ENCODE measurements at regions not wholly inside any gene's neighbourhood (a gene's known extent, or its start where the extent isn't known, plus 50 kb on each side); places are given as distances from the start of the nearest gene placed in this dataset.

- TF ChIP-seq CTCF (IDR thresholded peaks at IDR 0.05; ENCODE audit: low read depth, low read length, missing control alignments), result no peak
- DNase-seq (ENCODE audit: extremely low read depth, low read depth), result no peak
- H3K4me3 ChIP-seq (replicated peaks; ENCODE audit: low read depth, low read length), result no peak overlapping the region
Measured at GRCh38 chr7:45979275-45980180, 58.5 kb upstream of the IGFBP3 start.

- no peak for TF ChIP-seq CTCF (IDR thresholded peaks at IDR 0.05; ENCODE audit: low read depth, low read length, missing control alignments)
- H3K4me3 ChIP-seq (replicated peaks; ENCODE audit: low read depth, low read length), result no peak overlapping the region
- no peak for DNase-seq (ENCODE audit: extremely low read depth, low read depth)
Measured at GRCh38 chr7:45978731-45979211, 57.7 kb upstream of the IGFBP3 start.

GRCh38 chr7:45978010-45978681 lies 57.1 kb upstream of the IGFBP3 start:
- DNase-seq (ENCODE audit: extremely low read depth, low read depth), result peak; percentile 83
- TF ChIP-seq CTCF (IDR thresholded peaks at IDR 0.05; ENCODE audit: low read depth, low read length, missing control alignments), result no peak
- no peak overlapping the region for H3K4me3 ChIP-seq (replicated peaks; ENCODE audit: low read depth, low read length)

GRCh38 chr7:45977256-45977780 lies 56.2 kb upstream of the IGFBP3 start:
- no peak for TF ChIP-seq CTCF (IDR thresholded peaks at IDR 0.05; ENCODE audit: low read depth, low read length, missing control alignments)
- no peak for DNase-seq (ENCODE audit: extremely low read depth, low read depth)
- no peak overlapping the region for H3K4me3 ChIP-seq (replicated peaks; ENCODE audit: low read depth, low read length)

GRCh38 chr7:45976485-45976856 lies 55.4 kb upstream of the IGFBP3 start:
- no peak for DNase-seq (ENCODE audit: extremely low read depth, low read depth)
- no peak for TF ChIP-seq CTCF (IDR thresholded peaks at IDR 0.05; ENCODE audit: low read depth, low read length, missing control alignments)
- no peak overlapping the region for H3K4me3 ChIP-seq (replicated peaks; ENCODE audit: low read depth, low read length)

GRCh38 chr7:45975847-45976484 lies 54.9 kb upstream of the IGFBP3 start:
- DNase-seq (ENCODE audit: extremely low read depth, low read depth), result no peak
- H3K4me3 ChIP-seq (replicated peaks; ENCODE audit: low read depth, low read length), result no peak overlapping the region
- TF ChIP-seq CTCF (IDR thresholded peaks at IDR 0.05; ENCODE audit: low read depth, low read length, missing control alignments), result no peak

Measured in HFF-Myc (cell line).